ENCODE measurements at regions not wholly inside any gene's neighbourhood (a gene's known extent, or its start where the extent isn't known, plus 50 kb on each side); places are given as distances from the start of the nearest gene placed in this dataset.

DNA sequence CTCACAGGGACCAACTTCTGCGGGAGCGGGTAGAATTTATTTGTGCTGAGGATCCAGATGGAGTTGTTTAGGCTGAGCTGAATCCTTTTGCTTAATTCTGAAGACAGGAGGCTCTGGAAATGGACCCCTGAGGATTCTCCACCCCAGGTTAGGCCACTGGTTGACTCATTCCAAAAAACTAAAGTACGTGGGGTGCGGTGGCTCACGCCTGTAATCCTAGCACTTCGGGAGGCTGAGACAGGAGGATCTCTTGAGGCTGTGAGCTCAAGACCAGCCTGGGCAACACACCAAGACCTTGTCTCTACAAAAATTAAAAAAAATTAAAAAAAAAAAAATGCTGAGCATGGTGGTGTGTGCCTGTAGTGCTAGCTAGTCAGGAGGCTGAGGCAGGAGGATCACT is 76.3 kb upstream of the MAP1LC3B2 start:
- peaks cover 0 to 2% (median 0%) of the 10 kb centered on the region in 4 donors for H3K9me3 ChIP-seq
- no peaks in the 10 kb centered on the region for H3K27me3 ChIP-seq
- TF ChIP-seq POLR2A (IDR thresholded peaks at IDR 0.05) (no peak), EP300 (IDR thresholded peaks at IDR 0.05) (no peak), POLR2AphosphoS5 (IDR thresholded peaks at IDR 0.05) (no peak)
- TF ChIP-seq, protein P1, sequence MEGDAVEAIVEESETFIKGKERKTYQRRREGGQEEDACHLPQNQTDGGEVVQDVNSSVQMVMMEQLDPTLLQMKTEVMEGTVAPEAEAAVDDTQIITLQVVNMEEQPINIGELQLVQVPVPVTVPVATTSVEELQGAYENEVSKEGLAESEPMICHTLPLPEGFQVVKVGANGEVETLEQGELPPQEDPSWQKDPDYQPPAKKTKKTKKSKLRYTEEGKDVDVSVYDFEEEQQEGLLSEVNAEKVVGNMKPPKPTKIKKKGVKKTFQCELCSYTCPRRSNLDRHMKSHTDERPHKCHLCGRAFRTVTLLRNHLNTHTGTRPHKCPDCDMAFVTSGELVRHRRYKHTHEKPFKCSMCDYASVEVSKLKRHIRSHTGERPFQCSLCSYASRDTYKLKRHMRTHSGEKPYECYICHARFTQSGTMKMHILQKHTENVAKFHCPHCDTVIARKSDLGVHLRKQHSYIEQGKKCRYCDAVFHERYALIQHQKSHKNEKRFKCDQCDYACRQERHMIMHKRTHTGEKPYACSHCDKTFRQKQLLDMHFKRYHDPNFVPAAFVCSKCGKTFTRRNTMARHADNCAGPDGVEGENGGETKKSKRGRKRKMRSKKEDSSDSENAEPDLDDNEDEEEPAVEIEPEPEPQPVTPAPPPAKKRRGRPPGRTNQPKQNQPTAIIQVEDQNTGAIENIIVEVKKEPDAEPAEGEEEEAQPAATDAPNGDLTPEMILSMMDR (IDR thresholded peaks at IDR 0.05): no peak
- no peak overlapping the region for H3K4me3 ChIP-seq
- no peak overlapping the region for H3K27ac ChIP-seq
- H3K4me1 ChIP-seq: no peaks in the 10 kb centered on the region
- DNase-seq: no peak
- WGBS, 2 donors: 93 to 95% methylated on average over 6 of the region's 6 CpGs
- no peaks in the 10 kb centered on the region for H3K36me3 ChIP-seq
- peak in 1 of 2 donors; percentile 86 for ATAC-seq (ENCODE audit: low FRiP score in 2 of 2)

DNA sequence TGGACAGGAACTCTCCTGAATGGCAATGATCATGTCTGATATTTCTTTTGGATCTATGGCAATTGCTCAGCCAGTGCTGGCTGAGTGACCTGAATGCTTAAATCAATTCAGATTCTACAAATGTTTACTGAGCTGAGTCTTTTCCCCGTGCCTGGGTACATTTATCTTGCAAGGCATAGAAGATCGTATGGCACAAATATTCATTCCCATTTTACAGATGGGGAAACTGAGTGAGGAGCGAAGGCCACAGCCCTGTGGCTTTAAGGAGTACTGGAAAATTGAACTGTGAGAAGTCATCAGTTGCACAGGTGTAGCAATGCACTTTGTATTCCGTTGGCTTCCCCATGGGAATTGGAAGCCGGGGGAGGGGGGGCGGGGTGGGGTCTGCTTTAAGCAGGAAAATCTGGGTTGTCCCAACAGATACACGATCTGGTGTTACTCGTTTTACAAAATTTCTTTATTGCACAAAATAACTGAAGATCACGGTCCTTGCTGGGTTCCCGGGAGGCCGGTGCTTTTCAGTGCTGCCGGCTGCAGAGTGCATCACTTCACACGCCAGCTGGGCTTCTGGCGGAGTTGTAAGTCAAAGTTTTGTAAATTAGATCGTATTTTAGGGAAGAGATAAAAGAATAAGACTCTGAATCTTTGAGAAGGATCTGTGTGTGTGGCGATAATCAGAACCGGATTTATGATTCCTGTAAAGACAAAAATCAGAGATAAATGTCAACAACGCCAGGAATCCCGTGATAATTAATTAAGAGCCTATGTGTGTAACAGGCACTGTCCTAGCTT is 75.0 kb upstream of the MAP1LC3B2 start:
- Histone ChIP-seq H3K27me3 (no peaks in the 10 kb centered on the region), H3K9me3 (peaks cover 0 to 9% (median 0%) of the 10 kb centered on the region in 4 donors), H3K4me3 (no peak overlapping the region), H3K27ac (no peak overlapping the region), H3K36me3 (no peaks in the 10 kb centered on the region), H3K4me1 (no peaks in the 10 kb centered on the region)
- ATAC-seq (ENCODE audit: low FRiP score in 2 of 2) (no peak), DNase-seq (no peak)
- WGBS, 2 donors: 66 to 74% methylated on average over 19 of the region's 19 CpGs
- TF ChIP-seq POLR2A (IDR thresholded peaks at IDR 0.05): no peak

DNA sequence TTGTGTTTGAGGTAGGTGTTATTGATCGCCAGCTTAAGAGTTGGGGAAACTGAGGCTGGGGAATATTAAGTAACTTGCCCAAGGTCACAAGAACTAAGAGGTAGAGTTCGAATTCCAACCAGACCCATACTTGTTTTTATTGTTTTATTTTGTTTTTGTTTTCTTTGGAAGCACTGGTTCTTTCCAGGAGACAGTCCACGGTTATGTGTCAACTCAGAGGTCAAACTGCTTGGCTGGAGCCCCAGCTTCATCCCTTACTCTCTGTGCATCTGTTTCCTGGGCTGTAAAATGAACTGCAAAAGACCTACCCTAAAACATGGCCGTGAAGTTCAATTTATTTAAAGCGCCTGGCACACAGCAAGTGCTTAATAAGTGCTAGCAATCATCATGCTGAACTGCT is 74.4 kb upstream of the MAP1LC3B2 start:
- no peak overlapping the region for H3K4me3 ChIP-seq
- 64 to 68% methylated on average over 5 of the region's 5 CpGs for WGBS, 2 donors
- peaks cover 0 to 9% (median 0%) of the 10 kb centered on the region in 4 donors for H3K9me3 ChIP-seq
- H3K27ac ChIP-seq: no peak overlapping the region
- H3K27me3 ChIP-seq: no peaks in the 10 kb centered on the region
- no peaks in the 10 kb centered on the region for H3K36me3 ChIP-seq
- TF ChIP-seq, protein P1 (IDR thresholded peaks at IDR 0.05): no peak
- no peak for TF ChIP-seq EP300 (IDR thresholded peaks at IDR 0.05)
- no peak for TF ChIP-seq POLR2A (IDR thresholded peaks at IDR 0.05)
- no peak for TF ChIP-seq POLR2AphosphoS5 (IDR thresholded peaks at IDR 0.05)
- DNase-seq (no peak), ATAC-seq (ENCODE audit: low FRiP score in 2 of 2) (no peak)
- H3K4me1 ChIP-seq: no peaks in the 10 kb centered on the region

DNA sequence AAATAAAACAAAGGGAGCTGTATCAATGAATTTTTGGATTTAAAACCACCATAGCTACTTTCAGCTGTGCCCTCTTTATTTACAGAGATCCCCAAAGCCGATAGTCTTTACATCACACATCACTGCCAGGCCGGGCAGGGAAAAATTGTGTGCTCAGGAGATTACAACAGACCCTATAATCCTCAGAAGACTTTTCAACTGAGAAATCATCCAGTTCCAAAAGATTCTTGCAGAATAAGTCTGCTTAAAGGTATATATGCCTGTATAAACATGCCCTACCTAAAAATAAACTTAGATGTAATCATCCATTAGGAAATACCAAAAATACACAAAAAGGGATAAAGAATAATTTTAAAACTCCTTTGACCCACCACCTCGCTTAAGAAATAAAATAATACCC is 70.1 kb upstream of the MAP1LC3B2 start:
- WGBS, 2 donors: 66 to 85% methylated on average over 3 of the region's 3 CpGs
- H3K36me3 ChIP-seq: no peaks in the 10 kb centered on the region
- peaks cover 0 to 9% (median 0%) of the 10 kb centered on the region in 4 donors for H3K9me3 ChIP-seq
- no peak for ATAC-seq (ENCODE audit: low FRiP score in 2 of 2)
- no peak for DNase-seq
- no peaks in the 10 kb centered on the region for H3K4me1 ChIP-seq
- no peak overlapping the region for H3K27ac ChIP-seq
- no peak overlapping the region for H3K4me3 ChIP-seq
- no peaks in the 10 kb centered on the region for H3K27me3 ChIP-seq
- TF ChIP-seq POLR2AphosphoS5 (IDR thresholded peaks at IDR 0.05): no peak
- no peak for TF ChIP-seq POLR2A (IDR thresholded peaks at IDR 0.05)
- TF ChIP-seq, protein P1 (IDR thresholded peaks at IDR 0.05): no peak
- TF ChIP-seq EP300 (IDR thresholded peaks at IDR 0.05): no peak

DNA sequence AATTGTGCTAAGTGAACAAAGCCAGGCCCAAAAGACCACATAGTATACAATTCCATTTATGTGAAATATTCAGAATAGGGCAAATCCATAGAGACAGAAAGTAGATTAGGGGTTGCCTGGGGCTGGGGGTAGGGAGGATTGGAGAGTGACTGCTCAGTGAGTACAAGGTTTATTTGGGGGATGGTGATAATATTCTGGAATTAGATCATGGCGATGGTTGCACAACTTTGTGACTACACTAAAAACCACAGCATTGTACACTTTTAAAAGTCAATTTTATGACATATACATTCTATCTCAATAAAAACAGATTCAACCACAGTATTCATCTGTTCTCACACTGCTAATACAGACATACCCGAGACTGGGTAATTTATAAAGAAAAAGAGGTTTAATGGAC is 68.7 kb upstream of the MAP1LC3B2 start:
- no peak overlapping the region for H3K4me3 ChIP-seq
- no peaks in the 10 kb centered on the region for H3K4me1 ChIP-seq
- ATAC-seq (ENCODE audit: low FRiP score in 2 of 2) (no peak), DNase-seq (no peak)
- H3K9me3 ChIP-seq: peaks cover 0 to 9% (median 0%) of the 10 kb centered on the region in 4 donors
- TF ChIP-seq, protein P1 (IDR thresholded peaks at IDR 0.05): no peak
- TF ChIP-seq EP300 (IDR thresholded peaks at IDR 0.05): no peak
- no peak for TF ChIP-seq POLR2AphosphoS5 (IDR thresholded peaks at IDR 0.05)
- TF ChIP-seq POLR2A (IDR thresholded peaks at IDR 0.05): no peak
- H3K36me3 ChIP-seq: no peaks in the 10 kb centered on the region
- 76 to 93% methylated on average over 2 of the region's 2 CpGs for WGBS, 2 donors
- no peaks in the 10 kb centered on the region for H3K27me3 ChIP-seq
- H3K27ac ChIP-seq: no peak overlapping the region

Measured in upper lobe of left lung (tissue), 6 donors.